ENCODE measurements at regions not wholly inside any gene's neighbourhood (a gene's known extent, or its start where the extent isn't known, plus 50 kb on each side); places are given as distances from the start of the nearest gene placed in this dataset.
"Not testable (repeated sequence)": the region's sequence is repeated elsewhere in the genome, so short reads cannot be mapped to it uniquely, and the experiment has no call there.

GRCh38 chr19:30959011-30959410 lies 390.2 kb downstream of the TSHZ3 start:
- Histone ChIP-seq H3K27ac (no peak overlapping the region), H3K36me3 (no peaks in the 10 kb centered on the region), H3K27me3 (no peaks in the 10 kb centered on the region), H3K9me3 (ENCODE audit: low read depth) (no peaks in the 10 kb centered on the region), H3K4me3 (no peak overlapping the region), H3K4me1 (ENCODE audit: low read depth) (no peaks in the 10 kb centered on the region)
- no peak for DNase-seq (ENCODE audit: low read depth in 1 of 2, low spot score in 1 of 2)
- TF ChIP-seq, protein P1, sequence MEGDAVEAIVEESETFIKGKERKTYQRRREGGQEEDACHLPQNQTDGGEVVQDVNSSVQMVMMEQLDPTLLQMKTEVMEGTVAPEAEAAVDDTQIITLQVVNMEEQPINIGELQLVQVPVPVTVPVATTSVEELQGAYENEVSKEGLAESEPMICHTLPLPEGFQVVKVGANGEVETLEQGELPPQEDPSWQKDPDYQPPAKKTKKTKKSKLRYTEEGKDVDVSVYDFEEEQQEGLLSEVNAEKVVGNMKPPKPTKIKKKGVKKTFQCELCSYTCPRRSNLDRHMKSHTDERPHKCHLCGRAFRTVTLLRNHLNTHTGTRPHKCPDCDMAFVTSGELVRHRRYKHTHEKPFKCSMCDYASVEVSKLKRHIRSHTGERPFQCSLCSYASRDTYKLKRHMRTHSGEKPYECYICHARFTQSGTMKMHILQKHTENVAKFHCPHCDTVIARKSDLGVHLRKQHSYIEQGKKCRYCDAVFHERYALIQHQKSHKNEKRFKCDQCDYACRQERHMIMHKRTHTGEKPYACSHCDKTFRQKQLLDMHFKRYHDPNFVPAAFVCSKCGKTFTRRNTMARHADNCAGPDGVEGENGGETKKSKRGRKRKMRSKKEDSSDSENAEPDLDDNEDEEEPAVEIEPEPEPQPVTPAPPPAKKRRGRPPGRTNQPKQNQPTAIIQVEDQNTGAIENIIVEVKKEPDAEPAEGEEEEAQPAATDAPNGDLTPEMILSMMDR (IDR thresholded peaks at IDR 0.05; ENCODE audit: low read depth, low read length), result no peak

DNA sequence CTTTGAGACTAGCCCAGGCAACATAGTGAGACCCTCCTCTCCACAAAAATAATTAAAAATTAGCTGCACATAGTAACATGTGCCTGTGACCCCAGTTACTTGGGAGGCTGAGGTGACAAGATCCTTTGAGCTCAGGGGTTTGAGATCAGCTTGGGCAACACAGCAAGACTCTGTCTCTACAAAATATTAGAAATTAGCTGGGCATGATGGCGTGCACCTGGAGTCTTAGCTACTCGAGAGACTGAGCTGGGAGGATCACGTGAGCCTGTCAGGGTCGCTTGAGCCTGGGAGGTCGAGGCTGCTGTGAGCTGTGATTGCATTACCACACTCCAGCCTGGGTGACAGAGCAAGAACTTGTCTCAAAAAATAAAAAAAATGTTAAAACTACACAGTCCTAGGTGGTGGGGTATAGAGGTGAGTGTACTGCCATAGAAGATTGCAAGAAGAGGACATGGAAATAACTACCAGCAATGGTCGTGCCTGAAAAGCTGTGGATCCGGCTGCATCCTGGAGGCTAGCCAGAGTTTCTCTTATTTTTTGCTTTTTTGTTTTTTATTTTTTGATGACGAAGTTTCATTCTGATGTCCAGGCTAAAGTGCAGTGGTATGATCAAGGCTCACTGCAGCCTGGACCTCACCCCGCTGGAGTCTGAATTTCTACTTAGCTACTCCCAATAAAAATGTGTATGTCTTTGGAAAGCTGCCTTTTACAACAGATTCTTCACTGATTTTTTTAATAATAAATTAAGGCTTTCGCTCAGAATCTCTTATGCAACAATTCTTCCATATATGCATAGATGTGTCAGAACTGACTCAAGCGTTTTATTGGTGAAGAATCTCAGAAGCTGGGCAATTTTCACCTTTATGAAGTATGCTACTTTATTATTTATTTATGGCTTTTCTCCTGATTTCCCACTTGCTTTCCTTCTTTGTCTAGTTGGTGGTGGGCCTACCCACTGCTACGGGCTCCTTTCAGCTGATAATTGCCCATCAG lies 393.8 kb downstream of the TSHZ3 start:
- H3K27ac ChIP-seq, result no peak overlapping the region

DNA sequence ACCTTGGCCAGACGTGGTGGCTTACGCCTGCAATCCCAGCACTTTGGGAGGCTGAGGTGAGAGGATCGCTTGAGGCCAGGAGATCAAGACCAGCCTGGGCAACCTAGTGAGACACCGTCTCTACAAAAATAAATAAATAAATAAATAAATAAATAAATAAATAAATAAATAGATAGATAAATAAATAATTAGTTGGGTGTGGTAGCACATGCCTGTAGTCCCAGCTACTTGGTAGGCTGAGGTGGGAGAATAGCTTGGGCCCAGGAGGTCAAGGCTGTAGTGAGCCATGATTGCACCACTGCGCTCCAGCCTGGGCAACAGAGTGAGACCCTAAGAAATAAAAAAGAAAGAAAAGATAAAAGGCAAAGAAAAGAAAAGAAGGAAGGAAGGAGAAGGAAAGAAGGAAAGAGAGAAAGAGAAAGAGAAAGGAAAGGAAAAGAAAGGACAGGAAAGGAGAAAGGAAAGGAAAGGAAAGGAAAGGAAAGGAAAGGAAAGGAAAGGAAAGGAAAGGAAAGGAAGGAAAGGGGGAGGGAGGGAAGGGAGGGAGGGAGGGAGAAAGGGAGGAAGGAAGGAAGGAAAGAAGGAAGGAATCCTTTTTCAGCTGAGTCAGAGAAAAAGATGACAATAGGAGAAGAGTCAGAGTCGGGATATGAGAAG lies 404.8 kb downstream of the TSHZ3 start:
- H3K4me1 ChIP-seq (ENCODE audit: low read depth); H3K36me3 ChIP-seq; H3K9me3 ChIP-seq (ENCODE audit: low read depth); DNase-seq (ENCODE audit: low read depth in 1 of 2, low spot score in 1 of 2); H3K4me3 ChIP-seq; H3K27ac ChIP-seq: not testable (repeated sequence)
- H3K27me3 ChIP-seq, result peaks cover 67% of the 10 kb centered on the region

More for the DNA sequence above, 393.8 kb downstream of the TSHZ3 start:
- Histone ChIP-seq H3K4me1 (ENCODE audit: low read depth) (no peaks in the 10 kb centered on the region), H3K27me3 (peaks cover 7% of the 10 kb centered on the region), H3K36me3 (no peaks in the 10 kb centered on the region), H3K4me3 (no peak overlapping the region), H3K9me3 (ENCODE audit: low read depth) (no peaks in the 10 kb centered on the region)
- no peak for DNase-seq (ENCODE audit: low read depth in 1 of 2, low spot score in 1 of 2)
- TF ChIP-seq, protein P1 (IDR thresholded peaks at IDR 0.05; ENCODE audit: low read depth, low read length), result no peak

- TF ChIP-seq, protein P1 (IDR thresholded peaks at IDR 0.05; ENCODE audit: low read depth, low read length), result no peak
- Histone ChIP-seq H3K9me3 (ENCODE audit: low read depth) (no peaks in the 10 kb centered on the region), H3K27me3 (peaks cover 57% of the 10 kb centered on the region), H3K36me3 (no peaks in the 10 kb centered on the region), H3K4me1 (ENCODE audit: low read depth) (no peaks in the 10 kb centered on the region), H3K4me3 (no peak overlapping the region), H3K27ac (no peak overlapping the region)
- DNase-seq (ENCODE audit: low read depth in 1 of 2, low spot score in 1 of 2), result no peak
These were observed 406.0 kb downstream of the TSHZ3 start for GRCh38 chr19:30943101-30943843.

- no peak for DNase-seq (ENCODE audit: low read depth in 1 of 2, low spot score in 1 of 2)
- TF ChIP-seq, protein P1 (IDR thresholded peaks at IDR 0.05; ENCODE audit: low read depth, low read length), result no peak
- Histone ChIP-seq H3K27ac (no peak overlapping the region), H3K4me3 (no peak overlapping the region), H3K36me3 (no peaks in the 10 kb centered on the region), H3K9me3 (ENCODE audit: low read depth) (no peaks in the 10 kb centered on the region), H3K27me3 (peaks cover 51% of the 10 kb centered on the region), H3K4me1 (ENCODE audit: low read depth) (no peaks in the 10 kb centered on the region)
These were observed 406.6 kb downstream of the TSHZ3 start for GRCh38 chr19:30942636-30943035.
